ENCODE measurements at regions not wholly inside any gene's neighbourhood (a gene's known extent, or its start where the extent isn't known, plus 50 kb on each side); places are given as distances from the start of the nearest gene placed in this dataset.

DNA sequence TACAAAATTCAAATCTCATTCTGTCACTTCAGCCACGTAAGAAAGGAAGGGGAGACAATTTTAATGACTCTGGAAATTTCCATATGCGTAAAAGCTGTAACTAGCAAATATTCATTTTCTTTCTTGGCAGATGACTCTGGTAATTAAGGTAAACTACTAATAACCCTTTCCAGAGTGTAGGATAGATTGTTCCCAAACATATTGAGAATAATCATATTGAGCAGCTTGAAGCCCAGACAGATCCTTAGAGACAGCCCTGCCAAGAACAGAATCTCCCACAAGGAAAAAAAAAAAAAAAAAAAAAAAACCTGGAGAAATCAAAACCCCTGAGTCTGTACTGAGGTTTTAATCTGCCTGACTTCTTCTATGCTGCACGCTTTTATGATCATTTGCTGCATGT is 163.6 kb upstream of the TMPO start:
- TF ChIP-seq, protein P1, sequence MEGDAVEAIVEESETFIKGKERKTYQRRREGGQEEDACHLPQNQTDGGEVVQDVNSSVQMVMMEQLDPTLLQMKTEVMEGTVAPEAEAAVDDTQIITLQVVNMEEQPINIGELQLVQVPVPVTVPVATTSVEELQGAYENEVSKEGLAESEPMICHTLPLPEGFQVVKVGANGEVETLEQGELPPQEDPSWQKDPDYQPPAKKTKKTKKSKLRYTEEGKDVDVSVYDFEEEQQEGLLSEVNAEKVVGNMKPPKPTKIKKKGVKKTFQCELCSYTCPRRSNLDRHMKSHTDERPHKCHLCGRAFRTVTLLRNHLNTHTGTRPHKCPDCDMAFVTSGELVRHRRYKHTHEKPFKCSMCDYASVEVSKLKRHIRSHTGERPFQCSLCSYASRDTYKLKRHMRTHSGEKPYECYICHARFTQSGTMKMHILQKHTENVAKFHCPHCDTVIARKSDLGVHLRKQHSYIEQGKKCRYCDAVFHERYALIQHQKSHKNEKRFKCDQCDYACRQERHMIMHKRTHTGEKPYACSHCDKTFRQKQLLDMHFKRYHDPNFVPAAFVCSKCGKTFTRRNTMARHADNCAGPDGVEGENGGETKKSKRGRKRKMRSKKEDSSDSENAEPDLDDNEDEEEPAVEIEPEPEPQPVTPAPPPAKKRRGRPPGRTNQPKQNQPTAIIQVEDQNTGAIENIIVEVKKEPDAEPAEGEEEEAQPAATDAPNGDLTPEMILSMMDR (optimal IDR thresholded peaks at IDR 0.05 in 1 of 3, IDR thresholded peaks at IDR 0.05 in 1 of 3, conservative IDR thresholded peaks at IDR 0.05 in 1 of 3; ENCODE audit: extremely low read depth in 1 of 3, insufficient read depth in 2 of 3, low read length in 3 of 3), result no peak
- no peak for TF ChIP-seq EZH2 (IDR thresholded peaks at IDR 0.05; ENCODE audit: low read length)

All from keratinocyte (primary cell).